GM20000 (cell line): ENCODE measurements at regions not wholly inside any gene's neighbourhood (a gene's known extent, or its start where the extent isn't known, plus 50 kb on each side); places are given as distances from the start of the nearest gene placed in this dataset.
"Not testable (repeated sequence)": the region's sequence is repeated elsewhere in the genome, so short reads cannot be mapped to it uniquely, and the experiment has no call there.

Source experiments
- DNase-seq: peaks from one replicate; pipeline ENCODE4 v3.0.0; 2012; ENCODE audit warnings: low spot score
- CTCF ChIP-seq: IDR thresholded peaks from 2 replicates; pipeline ENCODE4 v1.5.1; 2012; ENCODE audit warnings: mild to moderate bottlenecking, control low read depth; ENCODE audit errors: extremely low read depth, missing control alignments

GRCh38 chr10:52391927-52392602 lies 78.0 kb downstream of the DKK1 start:
- DNase-seq, result no peak
- no peak for TF ChIP-seq CTCF

GRCh38 chr10:52394246-52394645 lies 80.2 kb downstream of the DKK1 start:
- TF ChIP-seq CTCF, result no peak
- no peak for DNase-seq

GRCh38 chr10:52400562-52400961 lies 86.5 kb downstream of the DKK1 start:
- TF ChIP-seq CTCF, result no peak
- DNase-seq, result no peak

- not testable (repeated sequence) for DNase-seq
These were observed 89.7 kb downstream of the DKK1 start for GRCh38 chr10:52403801-52404200.

- TF ChIP-seq CTCF, result no peak
- DNase-seq, result no peak
These were observed 95.1 kb downstream of the DKK1 start for GRCh38 chr10:52409195-52409594.

GRCh38 chr10:52409928-52410327 lies 95.8 kb downstream of the DKK1 start:
- TF ChIP-seq CTCF, result no peak
- no peak for DNase-seq

GRCh38 chr10:52410916-52411315 lies 96.8 kb downstream of the DKK1 start:
- TF ChIP-seq CTCF, result no peak
- no peak for DNase-seq

- no peak for TF ChIP-seq CTCF
- no peak for DNase-seq
These were observed 105.2 kb downstream of the DKK1 start for GRCh38 chr10:52419281-52419680.
